ENCODE measurements at regions not wholly inside any gene's neighbourhood (a gene's known extent, or its start where the extent isn't known, plus 50 kb on each side); places are given as distances from the start of the nearest gene placed in this dataset.

GRCh38 chr3:73150369-73151130 lies 89.1 kb downstream of the EBLN2 start:
- no peak for TF ChIP-seq CTCF (IDR thresholded peaks at IDR 0.05)
- no peak for TF ChIP-seq POLR2A (IDR thresholded peaks at IDR 0.05)
- no peak for TF ChIP-seq POLR2AphosphoS5 (IDR thresholded peaks at IDR 0.05)
